ENCODE measurements at regions not wholly inside any gene's neighbourhood (a gene's known extent, or its start where the extent isn't known, plus 50 kb on each side); places are given as distances from the start of the nearest gene placed in this dataset.

GRCh38 chr21:35417762-35418161, 368.7 kb upstream of the RUNX1 start:
- TF ChIP-seq CTCF (IDR thresholded peaks at IDR 0.05) (no peak), RFX5 (IDR thresholded peaks at IDR 0.05; ENCODE audit: low read length) (no peak), RAD21 (IDR thresholded peaks at IDR 0.05; ENCODE audit: low read length) (no peak), FOXM1 (IDR thresholded peaks at IDR 0.05; ENCODE audit: low read depth) (no peak), ZBTB33 (IDR thresholded peaks at IDR 0.05; ENCODE audit: borderline replicate concordance, low read depth) (no peak), NRF1 (IDR thresholded peaks at IDR 0.05; ENCODE audit: low read depth, low read length) (no peak)

All from SK-N-SH (cell line).